GM18868 (cell line): ENCODE measurements at regions not wholly inside any gene's neighbourhood (a gene's known extent, or its start where the extent isn't known, plus 50 kb on each side); places are given as distances from the start of the nearest gene placed in this dataset.
"Not testable (repeated sequence)": the region's sequence is repeated elsewhere in the genome, so short reads cannot be mapped to it uniquely, and the experiment has no call there.

Experiments used
- ATAC-seq: cut with Tn5 transposase; IDR thresholded peaks from one replicate; pipeline ENCODE4 v1.9.1; 2021; ENCODE audit warnings: mild to moderate bottlenecking, moderate library complexity; ENCODE audit not compliant: unreplicated experiment

DNA sequence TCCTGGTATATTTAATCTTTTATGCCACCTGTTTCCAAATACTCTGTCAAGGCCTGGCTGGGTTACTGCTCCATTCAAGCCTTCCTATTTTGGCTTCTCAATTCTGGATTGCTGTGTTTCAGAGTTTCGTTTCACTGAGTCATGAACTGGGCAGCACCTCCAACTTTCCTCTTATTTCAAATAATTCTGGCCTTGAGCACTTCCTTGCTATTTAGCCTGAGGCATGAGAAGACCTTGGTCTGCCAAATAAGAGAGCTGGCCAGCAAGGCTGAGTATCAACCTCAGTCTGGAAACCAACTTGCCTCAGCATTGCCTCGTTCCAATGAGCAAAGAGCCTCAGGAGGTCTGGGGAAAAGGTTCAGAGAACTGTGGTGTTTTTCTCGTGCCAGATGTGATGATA is 66.6 kb downstream of the TNFAIP3 start:
- no peak for ATAC-seq

DNA sequence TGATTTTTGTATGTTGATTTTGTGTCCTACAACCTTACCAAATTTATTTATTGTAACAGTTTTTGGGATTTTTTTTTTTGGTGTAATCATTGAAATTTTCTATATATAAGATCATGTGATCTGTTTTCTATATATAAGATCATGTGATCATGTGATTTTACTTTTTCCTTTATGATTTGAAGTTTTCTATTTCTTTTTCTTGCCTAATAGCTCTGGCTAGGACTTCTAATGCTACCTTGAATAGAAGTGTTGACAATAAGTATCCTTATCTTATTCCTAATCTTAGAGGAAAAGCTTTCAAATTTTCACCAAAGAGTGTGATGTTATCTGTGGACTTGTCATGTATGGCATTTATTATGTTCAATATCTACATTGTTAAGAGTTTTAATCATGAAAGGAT is 69.7 kb downstream of the TNFAIP3 start:
- no peak for ATAC-seq

DNA sequence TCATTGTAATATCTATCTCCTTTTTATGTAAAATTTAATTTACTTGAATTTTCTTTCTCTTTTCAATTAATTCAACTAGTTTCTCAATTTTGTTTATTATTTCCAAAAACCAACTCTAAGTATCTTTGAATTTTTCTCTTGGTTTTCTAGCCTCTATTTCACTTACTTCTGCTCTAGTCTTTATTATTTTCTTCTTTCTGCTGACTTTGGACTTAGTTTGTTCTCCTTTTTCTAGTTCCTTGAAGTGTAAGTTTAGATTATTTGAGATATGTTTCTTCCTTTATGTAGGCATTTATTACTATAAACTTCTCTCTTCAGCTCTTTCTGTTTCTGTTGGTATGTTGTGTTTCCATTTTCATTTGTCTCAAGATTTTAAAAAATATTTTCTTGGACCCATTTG is 70.8 kb downstream of the TNFAIP3 start:
- no peak for ATAC-seq

DNA sequence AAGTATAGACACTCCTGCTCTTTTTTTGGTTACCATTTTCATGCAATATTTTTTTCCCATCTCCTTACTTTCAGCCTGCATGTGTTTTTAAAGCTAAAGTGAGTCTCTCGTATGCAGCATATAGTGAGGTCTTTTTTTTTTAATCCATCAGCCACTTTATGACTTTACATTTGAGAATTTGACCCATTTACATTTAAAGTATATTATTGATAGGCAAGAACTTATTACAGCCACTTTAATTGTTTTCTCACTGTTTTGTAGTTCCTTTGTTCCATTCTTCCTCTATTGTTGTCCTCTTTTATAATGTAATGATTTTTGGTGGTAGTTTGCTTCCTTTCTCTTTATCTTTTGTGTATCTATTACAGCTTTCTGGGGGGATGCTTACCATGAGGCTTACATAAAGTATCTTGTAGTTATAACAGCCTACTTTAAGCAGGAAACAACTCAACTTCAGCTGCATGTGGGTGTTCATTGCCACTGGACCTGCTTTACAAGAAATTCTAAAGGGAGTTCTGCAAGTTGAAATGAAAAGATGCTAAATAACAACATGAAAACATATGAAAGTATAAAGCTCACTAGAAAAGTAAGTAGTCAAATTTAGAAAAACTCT is 71.8 kb downstream of the TNFAIP3 start:
- ATAC-seq: no peak

DNA sequence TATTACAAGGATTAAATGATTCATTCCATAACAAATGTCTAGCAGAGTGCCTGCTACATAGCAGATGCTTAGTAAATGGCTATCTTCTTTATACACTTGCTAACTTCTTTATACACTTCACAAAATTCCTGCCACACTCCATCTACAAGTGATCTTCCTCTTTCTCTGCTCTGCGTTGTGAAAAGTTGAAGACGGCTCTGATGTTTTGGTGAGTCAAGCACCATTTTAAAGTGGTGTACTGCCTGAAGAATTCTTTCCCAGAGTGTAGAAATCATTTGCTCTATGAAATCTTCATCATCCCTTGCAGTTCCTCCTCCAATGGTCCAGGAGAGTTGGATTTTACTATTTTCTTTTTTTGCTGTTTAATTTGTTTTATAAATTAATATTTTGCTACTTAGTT is 74.9 kb downstream of the TNFAIP3 start:
- no peak for ATAC-seq

DNA sequence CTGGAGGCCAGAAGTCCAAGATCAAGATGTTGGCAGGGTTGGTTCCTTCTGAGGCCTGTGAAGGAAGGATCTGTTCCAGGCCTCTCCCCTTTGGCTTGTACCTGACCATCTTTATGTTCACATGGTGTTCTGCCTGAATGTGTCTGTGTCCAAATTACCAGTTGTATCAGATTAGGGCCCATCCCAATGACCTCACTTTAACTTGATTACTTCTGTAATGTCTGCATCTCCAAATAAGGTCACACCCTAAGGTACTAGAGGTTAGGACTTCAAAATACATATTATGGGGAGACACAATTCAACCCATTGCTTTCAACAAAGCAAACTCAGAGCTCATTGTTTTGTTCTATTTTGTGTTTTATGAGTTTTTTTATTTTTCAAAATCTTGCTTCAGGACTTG is 75.7 kb downstream of the TNFAIP3 start:
- no peak for ATAC-seq

DNA sequence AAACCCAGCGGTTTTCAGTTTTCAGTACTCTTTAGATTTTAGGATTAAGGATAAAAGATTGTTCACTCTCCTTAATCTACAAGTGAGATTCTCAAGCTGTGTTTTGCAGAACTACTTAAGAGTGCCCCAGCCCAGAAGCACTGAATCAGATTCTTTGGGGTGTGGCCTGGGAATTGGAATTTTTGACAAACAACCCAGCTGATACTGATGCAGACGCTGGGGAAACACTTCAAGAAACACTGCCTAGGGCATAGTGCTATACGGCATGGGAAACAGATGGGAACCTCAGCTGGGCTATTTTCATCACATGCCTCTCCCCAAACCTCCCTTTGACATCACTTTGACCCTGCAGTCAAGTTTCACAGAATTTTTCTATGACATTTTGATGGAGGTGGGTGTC is 77.3 kb downstream of the TNFAIP3 start:
- ATAC-seq: not testable (repeated sequence)

DNA sequence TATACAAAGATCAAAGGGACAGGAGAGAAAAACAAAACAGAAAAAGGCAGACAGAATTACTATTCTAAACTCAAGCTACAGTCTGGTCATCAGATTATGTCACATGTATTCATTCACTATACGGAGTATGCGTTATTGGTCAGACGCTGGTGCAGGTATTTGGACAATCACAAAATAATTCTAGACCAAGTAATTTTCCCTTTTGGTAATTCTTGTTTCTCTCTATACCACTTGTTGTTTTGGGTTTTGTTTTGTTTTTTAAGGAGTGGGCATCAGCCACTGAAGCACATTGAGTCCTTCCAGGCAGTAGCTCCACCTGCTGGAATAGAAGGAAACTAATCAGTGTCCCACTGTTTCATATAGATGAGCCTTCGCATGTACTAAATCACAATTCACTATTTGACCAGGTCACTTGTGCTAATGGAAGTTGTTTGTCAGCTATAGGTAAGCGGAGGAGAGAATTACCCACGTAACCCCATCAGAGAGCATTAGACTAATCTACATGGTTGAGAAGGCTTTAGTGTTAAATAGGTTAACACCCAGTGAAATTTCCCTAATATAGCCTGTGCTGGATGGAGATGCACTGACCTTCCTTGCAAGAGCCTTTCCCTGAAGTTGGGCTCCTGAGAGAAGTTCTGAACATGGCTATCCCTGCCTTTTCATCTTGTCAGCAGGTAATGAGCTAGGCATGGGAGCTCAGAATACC is 77.9 kb downstream of the TNFAIP3 start:
- no peak for ATAC-seq

DNA sequence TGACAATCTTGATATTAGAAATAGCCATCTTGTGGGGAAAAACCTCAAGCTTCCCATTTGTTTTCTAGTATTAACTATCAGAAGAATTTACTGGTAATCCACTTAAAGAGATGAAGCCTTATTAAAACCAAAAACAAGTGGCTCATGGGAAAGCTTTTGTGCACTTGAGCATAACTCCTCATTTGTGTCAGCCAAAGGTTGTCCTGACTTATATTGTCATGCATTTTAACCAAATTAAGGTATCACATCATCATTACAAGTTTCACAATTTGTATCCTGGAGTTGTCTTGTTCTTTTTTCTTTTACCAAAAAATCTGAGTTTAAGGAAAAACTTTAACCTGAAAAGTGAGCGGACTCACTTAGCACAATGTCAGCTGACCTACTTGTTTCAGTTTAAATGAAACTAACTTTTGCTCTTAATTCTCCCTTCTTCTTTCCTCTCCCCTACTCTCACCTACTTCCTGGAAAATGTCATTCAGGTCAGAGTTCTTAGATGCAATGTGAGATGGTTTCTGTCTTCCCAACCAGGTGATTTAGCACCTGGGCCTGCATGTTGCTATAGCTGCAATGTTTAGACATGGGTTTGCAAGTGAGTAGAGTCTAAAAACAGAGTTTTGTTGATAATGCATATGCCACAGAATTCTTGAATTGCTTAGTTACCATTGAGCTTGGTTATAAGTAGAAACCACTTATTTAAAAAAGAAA is 82.8 kb downstream of the TNFAIP3 start:
- ATAC-seq: peak; percentile 32

DNA sequence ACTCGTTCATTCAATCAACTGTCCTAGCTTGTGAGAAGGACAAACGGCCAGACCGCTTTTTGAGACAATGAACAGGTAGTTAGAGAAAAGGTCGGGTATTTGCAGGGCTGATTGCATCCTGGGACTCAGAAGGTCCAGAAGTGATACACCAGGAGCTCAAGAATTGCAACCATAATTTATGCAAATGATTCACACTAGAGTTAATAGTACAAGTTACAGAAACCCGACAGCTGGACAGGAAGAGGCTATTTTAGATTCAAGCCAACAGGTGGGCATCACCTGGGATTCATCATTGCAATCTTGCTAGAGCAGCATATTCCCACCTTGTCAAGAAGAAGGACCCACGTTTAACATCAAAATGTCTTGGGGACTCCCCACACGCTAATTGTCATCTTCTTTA is 83.5 kb downstream of the TNFAIP3 start:
- ATAC-seq: no peak

DNA sequence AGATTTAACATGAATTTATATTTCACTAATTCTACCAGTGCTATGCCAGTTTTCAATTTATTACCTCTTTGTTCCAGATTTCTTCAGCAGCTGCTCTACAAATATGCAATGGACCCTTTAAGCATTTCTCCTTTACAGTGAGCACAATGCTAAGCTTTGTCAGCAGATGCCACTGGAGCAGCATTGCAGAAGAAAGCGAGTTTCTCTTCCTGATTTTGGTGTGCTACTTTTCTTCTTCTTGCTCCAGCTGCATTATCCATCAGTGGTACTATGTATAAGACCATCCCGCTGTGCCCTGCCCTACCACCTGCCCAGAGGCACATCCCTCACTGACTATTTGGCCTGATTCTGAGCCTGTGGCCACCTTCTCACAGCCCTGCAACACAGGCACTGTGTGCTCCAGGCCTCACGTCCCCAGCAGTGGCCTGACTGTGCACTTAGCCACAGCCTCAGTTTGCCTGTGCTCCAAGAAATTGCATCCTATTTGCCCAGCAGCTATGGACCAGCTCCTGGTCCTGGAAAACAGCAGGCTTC is 84.1 kb downstream of the TNFAIP3 start:
- peak; percentile 71 for ATAC-seq

DNA sequence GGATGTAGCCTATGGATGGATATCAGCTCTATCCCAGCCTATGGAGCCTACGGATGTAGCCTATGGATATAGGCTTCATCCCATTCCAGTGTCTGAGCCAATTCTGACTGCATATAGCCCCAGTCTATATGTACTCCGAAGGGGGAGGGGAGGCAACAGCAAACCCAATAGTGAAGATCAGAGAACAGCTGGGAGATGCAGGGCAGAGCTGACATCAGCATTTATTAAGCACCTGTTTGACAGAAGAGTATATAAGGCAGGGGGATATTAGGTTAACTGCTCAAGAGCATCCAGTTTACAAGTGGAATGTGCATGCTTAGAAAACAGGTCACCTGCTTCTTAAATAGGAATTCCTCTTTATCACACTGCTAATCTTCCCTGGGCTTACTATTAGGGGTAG is 85.2 kb downstream of the TNFAIP3 start:
- ATAC-seq: no peak

DNA sequence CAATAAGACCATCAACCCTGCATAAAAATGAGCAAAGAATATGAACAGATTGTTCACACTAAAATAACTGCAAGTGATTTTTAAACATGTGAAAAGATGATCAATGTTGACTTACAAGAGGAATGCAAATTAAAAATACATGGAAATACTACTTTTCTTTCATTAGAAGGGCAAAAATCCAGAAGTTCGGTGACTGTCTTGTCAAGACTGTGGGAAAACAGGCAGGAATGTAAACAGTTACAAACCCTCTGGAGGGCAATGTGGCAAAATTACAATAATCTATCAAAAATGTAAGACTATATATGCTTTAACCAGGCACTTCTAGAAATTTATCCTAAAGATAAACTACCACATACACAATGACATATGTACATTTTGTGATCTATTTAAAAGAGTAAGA is 86.7 kb downstream of the TNFAIP3 start:
- no peak for ATAC-seq

DNA sequence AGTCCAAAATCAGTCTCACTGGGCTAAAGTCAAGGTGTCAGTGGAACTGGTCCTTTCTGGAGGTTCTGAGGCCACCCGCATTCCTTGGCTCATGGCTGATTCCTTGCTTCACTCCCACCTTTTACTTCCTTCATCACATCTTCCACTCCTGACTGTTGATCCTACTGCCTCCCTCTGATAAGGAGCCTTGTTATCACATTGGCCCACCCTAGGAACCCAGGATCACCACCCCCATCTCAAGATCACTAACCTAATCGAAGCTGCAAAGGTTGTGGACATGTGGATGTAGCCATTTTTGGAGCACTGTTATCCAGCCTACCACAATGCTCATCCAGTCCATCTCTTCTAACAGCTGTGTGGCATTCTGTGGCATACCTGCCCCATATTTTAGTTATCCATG is 87.2 kb downstream of the TNFAIP3 start:
- ATAC-seq: no peak

DNA sequence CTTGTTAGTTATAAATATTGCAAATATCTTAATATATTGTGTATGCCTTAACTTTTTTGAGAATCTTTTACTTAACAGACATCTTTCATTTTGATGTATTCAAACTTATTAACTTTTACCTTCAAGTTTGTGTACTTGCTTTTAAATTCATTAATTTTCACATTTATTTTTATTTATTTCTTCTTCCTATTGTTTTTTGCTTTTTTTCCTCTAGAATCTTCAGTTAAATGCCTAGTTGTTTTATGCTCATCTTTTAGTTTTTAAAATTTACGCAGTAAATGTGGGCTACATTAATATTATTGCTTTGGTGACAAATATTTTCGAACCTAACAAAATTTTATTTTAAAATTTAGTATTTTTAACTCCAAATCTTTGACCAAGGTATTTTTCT is 89.0 kb downstream of the TNFAIP3 start:
- no peak for ATAC-seq

DNA sequence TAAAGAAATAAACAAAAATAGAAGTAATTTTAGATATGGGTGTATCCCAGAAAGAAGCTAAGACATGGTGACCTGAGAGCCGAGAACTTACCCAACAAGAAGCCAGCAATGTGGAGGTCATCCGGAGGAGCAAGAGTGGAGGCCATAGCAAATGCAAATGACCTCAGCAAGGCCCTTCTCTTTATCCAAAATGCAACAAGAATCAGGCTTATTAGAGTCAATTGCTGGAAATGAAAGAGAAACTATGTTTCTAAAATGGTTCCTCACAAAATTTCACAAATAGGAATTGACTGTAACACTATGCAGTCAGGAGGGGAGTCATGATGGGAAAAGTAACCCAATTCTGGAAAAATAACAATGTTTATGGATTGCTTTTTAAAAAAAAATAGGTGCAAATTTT is 90.4 kb downstream of the TNFAIP3 start:
- no peak for ATAC-seq

DNA sequence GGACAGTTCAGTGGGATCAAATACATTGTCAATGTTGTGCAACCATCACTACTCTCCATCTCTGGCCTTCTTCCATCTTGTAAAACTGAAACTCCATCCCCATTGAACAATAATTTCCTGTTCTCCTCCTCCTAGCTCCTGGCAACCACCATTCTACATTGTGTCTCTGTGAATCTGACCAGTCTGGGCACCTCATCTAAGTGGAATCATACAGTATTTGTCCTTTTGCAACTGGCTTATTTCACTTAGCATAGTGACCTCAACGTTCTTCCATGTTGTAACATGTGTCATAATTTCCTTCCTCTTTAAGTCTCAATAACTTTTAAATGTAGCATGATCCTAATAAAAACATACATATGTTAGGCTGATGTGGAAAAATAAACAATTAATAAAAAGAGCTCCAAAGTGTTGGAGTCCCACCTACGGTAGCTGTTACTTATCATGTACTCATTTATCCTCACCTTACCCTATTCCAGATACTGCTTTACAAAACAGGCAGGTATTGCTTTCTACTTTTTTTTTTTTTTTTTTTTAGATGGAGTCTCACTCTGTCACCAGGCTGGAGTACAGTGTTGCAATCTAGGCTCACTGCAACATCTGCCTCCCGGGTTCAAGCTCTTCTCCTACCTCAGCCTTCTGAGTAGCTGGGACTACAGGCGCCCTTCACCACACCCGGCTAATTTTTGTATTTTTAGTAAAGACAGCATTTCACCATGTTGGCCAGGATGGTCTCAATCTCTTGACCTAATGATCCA is 91.9 kb downstream of the TNFAIP3 start:
- ATAC-seq: no peak

DNA sequence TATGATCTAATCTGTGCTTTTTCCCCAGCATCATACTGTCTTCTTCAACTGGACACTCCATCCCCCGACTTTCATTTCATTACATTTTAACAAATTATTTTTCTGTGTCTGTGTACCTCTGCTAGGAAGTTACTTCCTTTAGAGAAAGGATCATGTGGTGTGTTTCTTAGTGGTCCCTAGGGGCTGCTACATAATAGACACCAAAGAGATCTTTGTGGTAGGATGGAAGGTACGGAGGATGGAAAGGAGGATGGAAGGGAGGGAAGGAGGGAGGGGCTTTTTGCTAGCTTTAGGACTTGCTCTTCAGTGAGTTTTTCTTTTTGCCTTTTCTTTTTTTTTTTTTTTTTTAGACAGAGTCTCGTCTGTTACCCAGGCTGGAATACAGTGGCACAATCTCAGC is 95.7 kb downstream of the TNFAIP3 start:
- no peak for ATAC-seq

DNA sequence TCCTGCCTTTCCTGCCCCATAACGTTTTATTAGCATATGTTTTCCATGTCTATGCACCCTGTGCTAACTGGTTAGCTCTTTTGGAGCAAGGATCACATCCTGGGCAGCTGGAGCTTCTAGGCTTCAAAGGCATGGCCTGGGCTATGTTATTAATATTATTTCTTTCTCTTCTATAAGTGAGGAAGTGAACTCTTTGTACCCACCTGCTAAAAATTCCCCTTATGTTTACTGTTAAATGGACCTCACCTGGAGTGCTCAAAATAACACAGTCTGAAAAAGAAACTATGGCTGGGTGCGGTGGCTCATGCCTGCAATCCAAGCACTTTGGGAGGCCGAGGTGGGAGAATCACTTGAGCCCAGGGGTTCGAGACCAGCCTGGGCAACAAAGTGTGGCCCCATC is 97.8 kb downstream of the TNFAIP3 start:
- ATAC-seq: no peak

DNA sequence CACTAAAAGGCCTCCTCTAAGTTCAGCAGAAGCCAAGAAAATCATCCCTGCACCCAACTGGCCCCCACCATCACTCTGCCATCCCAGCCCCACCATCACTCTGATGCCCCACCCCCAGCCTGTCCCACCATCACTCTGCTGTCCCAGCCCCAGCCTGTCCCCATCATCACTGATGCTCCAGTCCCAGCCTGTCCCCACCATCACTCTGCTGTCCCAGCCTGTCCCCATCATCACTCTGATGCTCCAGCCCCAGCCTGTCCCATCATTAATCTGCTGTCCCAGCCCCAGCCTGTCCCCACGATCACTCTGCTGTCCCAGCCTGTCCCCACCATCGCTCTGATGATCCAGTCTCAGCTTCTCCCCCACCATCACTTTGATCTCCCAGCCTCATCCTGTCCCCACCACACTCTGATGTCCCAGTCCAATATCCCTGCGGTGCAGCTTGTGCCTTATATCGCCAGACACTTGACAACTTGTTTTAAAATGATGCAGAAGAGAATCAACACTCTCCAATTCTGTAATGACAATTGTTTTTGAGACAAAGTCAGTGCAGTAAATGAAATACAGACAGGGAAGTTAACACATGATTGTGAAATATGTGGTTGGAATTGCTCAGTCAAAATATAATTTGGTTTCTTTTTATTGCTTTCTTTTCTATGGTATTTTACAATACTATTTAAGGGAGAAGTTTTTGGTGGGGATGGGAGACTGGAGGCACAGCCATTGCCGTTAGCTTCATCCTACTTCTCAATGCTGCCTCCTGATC is 100.8 kb downstream of the TNFAIP3 start:
- no peak for ATAC-seq

DNA sequence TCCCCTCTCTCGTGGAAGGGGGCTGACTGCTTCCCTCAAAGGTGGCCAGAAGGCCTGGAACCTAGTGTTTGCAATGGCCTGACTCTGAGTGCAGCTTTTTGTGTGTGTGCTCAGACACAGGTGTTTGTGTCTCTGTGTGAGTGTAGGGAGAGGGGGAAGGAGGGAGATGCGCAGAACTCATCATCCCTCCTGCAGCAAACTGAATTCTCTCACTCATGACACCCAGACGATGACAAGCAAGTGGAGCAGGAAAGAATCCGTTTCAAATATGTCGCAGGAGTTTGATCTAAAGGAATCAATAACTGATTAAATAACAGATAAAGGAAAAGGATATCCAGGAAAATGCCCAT is 101.4 kb downstream of the TNFAIP3 start:
- no peak for ATAC-seq
